IPS DF 19.7 (cell line): ENCODE measurements at regions not wholly inside any gene's neighbourhood (a gene's known extent, or its start where the extent isn't known, plus 50 kb on each side); places are given as distances from the start of the nearest gene placed in this dataset.
"Not testable (repeated sequence)": the region's sequence is repeated elsewhere in the genome, so short reads cannot be mapped to it uniquely, and the experiment has no call there.

Experiments used
- DNase-seq: peaks from one replicate; pipeline ENCODE4 v3.0.0-alpha.2; 2013; ENCODE audit warnings: low read depth, low spot score

GRCh38 chr10:52539463-52539862, 225.4 kb downstream of the DKK1 start:
- DNase-seq, result peak; percentile 17

GRCh38 chr10:52540479-52540984, 226.5 kb downstream of the DKK1 start:
- no peak for DNase-seq

GRCh38 chr10:52541006-52541473, 227.0 kb downstream of the DKK1 start:
- no peak for DNase-seq

GRCh38 chr10:52542906-52543305, 228.8 kb downstream of the DKK1 start:
- no peak for DNase-seq

GRCh38 chr10:52551046-52551445, 221.5 kb downstream of the MBL2 start:
- DNase-seq, result no peak

- no peak for DNase-seq
These were observed 214.5 kb downstream of the MBL2 start for GRCh38 chr10:52558090-52558489.

GRCh38 chr10:52561322-52561721, 211.3 kb downstream of the MBL2 start:
- no peak for DNase-seq

GRCh38 chr10:52563360-52563759, 209.2 kb downstream of the MBL2 start:
- no peak for DNase-seq

- no peak for DNase-seq
These were observed 205.9 kb downstream of the MBL2 start for GRCh38 chr10:52566471-52567246.

GRCh38 chr10:52567247-52567580, 205.4 kb downstream of the MBL2 start:
- DNase-seq, result no peak

GRCh38 chr10:52568309-52568708, 204.3 kb downstream of the MBL2 start:
- no peak for DNase-seq

GRCh38 chr10:52570490-52570889, 202.1 kb downstream of the MBL2 start:
- DNase-seq, result no peak

GRCh38 chr10:52571018-52571417, 201.6 kb downstream of the MBL2 start:
- DNase-seq, result no peak

GRCh38 chr10:52571516-52572182, 200.9 kb downstream of the MBL2 start:
- DNase-seq, result no peak

GRCh38 chr10:52573347-52573746, 199.2 kb downstream of the MBL2 start:
- DNase-seq, result no peak

GRCh38 chr10:52574697-52575096, 197.9 kb downstream of the MBL2 start:
- DNase-seq, result no peak

- no peak for DNase-seq
These were observed 195.5 kb downstream of the MBL2 start for GRCh38 chr10:52577047-52577446.

GRCh38 chr10:52578871-52579405, 193.6 kb downstream of the MBL2 start:
- no peak for DNase-seq

GRCh38 chr10:52581636-52582035, 190.9 kb downstream of the MBL2 start:
- DNase-seq, result not testable (repeated sequence)

GRCh38 chr10:52583336-52583735, 189.2 kb downstream of the MBL2 start:
- no peak for DNase-seq

- no peak for DNase-seq
These were observed 185.9 kb downstream of the MBL2 start for GRCh38 chr10:52586710-52587109.

GRCh38 chr10:52597189-52597863, 175.3 kb downstream of the MBL2 start:
- no peak for DNase-seq
